ENCODE measurements at regions not wholly inside any gene's neighbourhood (a gene's known extent, or its start where the extent isn't known, plus 50 kb on each side); places are given as distances from the start of the nearest gene placed in this dataset.

- TF ChIP-seq CTCF (IDR thresholded peaks at IDR 0.05; ENCODE audit: insufficient read depth, low read length, poor library complexity, severe bottlenecking) (no peak), EZH2phosphoT487 (conservative IDR thresholded peaks at IDR 0.05; ENCODE audit: low read length) (no peak)
These were observed 179.4 kb upstream of the CASK start for GRCh38 chrX:42102586-42103282.

All from SU-DHL-6 (cell line).